DMS 273 (cell line): ENCODE measurements at regions not wholly inside any gene's neighbourhood (a gene's known extent, or its start where the extent isn't known, plus 50 kb on each side); places are given as distances from the start of the nearest gene placed in this dataset.
A peak's percentile ranks its signal among the peaks of the same experiment; 100 is the strongest.

Experiments used
- DNase-seq: peaks from one replicate; lab custom pipeline; 2025; ENCODE audit not compliant: unreplicated experiment; lab: John Stamatoyannopoulos, UW

GRCh38 chr13:97057176-97057575, 62.9 kb upstream of the OXGR1 start:
- no peak for DNase-seq

- peak; percentile 38 for DNase-seq
Measured at GRCh38 chr13:97058391-97058790, 64.1 kb upstream of the OXGR1 start.

DNA sequence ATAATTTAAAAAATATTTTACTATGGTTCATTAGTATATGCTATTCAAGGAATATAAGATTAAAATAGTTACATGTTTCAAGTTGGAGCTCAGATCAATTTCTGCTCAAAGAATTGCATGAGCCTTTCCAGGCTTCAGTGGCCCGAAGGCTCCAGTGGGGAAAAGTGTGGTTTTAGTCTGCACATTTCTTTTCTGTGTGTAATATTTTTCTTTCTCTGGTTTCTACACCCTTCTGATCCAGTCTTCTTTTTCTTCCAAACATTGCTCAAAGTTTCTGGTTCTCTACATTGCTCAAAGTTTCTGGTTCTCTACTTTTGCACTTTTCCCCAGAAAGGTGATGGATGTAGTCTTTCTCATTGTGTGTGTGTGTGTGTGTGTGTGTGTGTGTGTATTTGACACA, 64.7 kb upstream of the OXGR1 start:
- no peak for DNase-seq

- DNase-seq = no peak
Measured at GRCh38 chr13:97067017-97067895, 73.0 kb upstream of the OXGR1 start.

DNA sequence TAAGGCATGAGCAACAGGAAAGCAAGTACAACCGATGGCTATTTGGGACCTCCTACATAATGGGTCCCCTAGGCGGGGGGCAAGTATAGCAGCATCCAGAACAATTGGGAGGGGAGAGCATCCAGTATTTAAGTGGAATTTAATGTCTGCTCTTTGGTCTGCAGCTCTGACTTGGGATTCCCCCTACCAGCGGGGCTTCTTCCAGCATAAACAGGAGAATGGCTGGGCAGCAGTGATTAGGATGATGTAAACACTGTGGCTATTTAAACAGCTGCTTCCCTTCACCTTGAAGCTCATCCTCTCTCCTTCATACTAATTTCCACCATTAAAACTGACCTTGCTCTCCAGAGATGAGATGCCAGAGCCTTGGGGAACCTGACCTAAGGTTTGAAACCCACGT, 73.9 kb upstream of the OXGR1 start:
- no peak for DNase-seq

DNA sequence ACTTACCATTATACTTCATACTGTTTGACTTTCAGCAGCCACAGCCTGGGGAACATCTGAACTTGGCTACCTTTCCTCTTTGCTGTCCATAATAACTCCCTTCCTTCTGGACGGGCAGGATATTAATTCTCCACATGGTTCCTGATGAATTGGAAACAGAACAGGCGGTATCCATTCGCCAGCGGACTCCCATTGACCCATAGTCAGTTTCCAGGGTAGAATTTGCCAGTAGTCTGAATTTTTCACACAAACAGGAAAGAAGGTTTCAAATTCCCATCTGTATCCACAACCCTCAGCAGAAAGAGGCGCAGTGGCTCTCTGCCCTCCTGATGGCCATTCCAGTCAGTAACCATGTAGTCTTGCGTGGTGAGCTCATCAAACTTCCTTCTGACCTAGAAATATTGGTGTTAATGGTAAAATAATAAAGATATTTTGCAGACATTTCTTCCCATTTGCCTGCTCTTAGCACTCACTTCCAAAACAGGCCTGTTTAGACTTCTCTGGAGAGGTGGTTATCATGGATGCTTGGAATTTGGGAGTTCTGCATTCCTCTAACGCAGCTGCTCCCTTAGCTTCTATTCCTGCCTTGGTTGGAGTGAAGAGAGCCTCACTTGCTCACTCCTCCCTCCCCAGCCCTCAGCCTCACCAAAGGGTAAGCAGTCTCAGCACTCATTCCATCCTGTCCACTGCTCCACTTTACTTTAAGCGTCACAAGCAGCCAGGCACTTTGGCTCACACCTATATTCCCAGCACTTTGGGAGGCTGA, 75.0 kb upstream of the OXGR1 start:
- no peak for DNase-seq

DNA sequence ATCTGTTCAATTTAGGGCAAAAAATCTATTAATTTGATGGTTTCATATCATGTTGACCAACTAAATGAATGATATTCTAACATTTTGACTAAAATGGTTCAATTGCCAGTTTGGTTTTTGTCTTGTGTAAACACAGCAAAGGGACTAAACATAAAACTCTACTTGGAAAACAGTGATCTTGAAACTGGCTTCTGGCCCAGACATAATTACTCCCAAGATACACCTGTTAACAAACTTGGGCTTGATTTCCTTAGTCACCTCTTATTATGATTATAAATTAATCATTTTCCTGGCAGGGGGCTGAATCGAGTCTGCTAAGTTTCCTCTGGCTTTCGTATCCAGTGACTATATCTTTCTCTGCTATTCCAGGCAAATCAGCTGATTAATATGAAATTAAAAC, 78.0 kb upstream of the OXGR1 start:
- no peak for DNase-seq

GRCh38 chr13:97074618-97075017, 80.3 kb upstream of the OXGR1 start:
- DNase-seq = no peak

DNA sequence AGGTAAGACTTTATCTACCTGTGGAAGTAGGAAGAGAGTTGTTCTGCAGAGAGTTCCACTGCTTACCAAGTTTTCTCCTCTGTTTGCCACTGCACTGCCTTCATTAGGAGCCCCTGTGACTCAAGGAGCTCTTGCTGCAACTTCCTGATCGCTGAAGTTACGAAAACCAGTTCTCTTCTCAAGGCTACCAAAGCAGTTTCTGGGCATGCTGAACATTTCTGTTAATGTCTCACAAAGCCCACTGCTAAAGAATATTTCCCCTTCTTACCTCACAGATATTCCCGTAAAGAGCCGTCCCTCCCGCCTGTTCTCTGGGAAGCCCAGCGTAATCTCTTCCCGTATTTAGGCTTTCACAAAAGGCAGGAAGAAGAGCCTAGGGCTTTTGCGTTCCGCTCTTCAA, 82.6 kb upstream of the OXGR1 start:
- no peak for DNase-seq

DNA sequence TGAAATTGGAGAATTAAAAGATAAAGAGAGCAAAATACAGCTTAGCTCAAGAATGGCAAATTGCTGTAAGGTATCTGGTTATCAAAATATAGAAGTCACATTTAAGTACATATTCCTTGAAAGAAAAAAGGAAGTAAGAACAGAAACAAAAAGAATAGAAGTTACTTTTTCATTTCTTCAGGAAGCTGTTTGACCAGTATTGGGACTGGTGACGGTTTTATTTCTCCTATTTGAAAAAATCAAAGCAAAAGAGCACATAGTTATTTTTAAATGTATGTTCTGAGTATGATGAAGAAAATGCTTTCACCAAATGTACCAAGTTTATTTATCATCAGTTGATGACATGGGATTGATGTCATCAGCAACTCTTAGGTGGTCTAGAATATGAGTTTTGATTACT, 83.1 kb upstream of the OXGR1 start:
- no peak for DNase-seq

DNA sequence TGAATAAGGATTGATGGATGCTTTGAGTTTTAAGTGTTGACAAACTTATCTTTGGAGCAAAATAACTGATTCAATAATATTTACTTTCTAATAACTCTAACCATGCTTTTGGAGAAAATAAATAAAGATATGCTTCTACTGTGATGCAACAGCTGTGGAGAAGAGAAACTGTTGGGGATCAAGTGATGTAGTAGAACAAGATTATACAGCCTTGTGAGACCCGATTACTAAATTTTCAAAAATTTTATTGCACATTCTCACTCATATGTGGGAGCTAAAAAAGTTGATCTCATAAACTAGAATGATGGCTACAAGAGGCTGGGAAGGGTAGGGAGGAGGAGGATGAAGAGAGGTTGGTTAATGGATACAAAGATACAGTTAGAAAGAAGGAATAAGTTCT, 85.5 kb upstream of the OXGR1 start:
- no peak for DNase-seq

- no peak for DNase-seq
Measured at GRCh38 chr13:97082461-97083207, 88.4 kb upstream of the OXGR1 start.

- DNase-seq = no peak
Measured at GRCh38 chr13:97091196-97091595, 96.9 kb upstream of the OXGR1 start.

DNA sequence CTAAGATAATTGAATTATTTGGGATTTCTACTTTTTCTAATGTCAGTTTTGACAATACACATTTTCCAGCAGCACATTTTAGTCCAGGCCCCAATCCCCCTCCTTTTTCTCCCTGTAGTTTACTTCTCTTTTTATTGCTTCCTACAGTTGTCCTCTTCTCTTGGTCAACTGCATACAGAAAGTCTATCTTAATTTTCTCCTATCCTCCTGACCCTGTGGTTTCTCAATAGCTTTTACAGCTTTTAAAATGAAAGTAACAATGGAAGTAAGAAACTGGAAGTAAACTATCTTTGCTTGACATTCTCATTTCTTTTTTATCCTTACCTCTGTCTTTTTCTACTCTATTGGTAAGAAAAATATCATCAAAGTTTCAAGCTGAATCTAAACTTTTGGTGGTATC, 106.5 kb upstream of the OXGR1 start:
- DNase-seq = no peak

DNA sequence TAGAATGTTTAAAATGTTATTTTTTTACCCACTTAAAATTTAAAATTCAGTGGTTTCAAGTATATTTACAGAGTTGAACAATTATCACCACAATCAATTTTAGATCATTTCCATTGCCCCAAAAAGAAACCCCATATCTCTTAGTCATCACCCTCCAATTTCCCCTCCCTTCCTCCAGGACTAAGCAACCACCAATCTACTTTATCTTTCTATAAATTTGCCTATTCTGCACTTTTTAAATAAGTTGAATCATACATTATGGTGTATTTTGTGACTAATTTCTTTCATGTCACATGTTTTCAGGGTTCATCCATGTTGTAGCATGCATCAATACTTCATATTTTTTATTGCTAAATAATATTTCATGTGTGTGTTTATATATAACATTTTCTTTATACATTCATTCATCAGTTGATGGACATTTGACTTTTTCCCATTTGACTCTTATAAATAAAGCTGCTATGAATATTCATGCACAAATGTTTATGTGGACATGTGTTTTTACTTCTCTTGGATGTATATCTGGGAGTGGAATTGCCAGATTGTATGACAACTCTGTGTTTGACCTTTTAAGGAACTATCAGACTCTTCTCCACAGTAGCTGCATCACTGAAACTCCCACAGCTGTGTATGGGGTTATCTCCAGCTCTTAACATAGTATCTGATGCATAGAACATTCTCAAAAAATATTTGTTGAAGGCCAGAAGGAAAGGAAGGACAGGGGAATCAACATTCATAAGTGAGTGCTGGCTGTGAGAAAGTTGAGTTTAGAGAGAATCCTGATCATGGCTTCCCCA, 107.8 kb upstream of the OXGR1 start:
- DNase-seq = no peak

GRCh38 chr13:97106323-97106722, 112.0 kb upstream of the OXGR1 start:
- no peak for DNase-seq

DNA sequence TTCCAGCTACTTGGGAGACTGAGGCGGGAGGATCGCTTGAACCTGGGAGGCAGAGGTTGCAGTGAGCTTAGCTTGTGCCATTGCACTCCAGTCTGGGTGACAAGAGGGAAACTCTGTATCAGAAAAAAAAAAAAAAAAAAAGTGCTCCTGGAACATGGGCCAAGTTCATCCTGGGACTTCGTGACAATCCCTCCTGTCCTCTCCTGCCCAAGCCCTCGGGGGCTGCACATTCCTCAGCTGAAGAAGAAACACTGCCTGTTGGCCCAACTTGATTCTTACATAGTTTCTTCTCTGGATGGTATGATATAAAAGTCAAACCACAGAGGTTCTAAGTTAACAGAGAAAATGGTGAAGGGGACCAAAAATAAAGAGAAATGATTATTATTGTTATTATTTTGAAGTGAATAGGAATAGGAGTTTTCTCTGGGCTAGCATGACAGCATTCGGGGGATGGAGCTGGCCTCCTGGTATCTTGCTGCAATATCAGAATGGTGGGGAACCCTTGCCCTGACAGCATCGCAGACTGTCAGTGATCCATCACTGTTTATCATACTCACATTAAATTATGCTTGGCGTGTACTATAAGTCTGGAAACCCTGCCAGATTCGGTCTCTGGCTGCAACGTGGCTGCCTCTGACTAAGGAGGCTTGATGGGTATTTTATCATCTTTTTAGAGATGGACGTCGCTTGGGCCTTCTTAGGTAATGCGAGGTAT, 113.7 kb upstream of the OXGR1 start:
- no peak for DNase-seq

- DNase-seq = no peak
Measured at GRCh38 chr13:97108530-97108900, 113.6 kb upstream of the MBNL2 start.

DNA sequence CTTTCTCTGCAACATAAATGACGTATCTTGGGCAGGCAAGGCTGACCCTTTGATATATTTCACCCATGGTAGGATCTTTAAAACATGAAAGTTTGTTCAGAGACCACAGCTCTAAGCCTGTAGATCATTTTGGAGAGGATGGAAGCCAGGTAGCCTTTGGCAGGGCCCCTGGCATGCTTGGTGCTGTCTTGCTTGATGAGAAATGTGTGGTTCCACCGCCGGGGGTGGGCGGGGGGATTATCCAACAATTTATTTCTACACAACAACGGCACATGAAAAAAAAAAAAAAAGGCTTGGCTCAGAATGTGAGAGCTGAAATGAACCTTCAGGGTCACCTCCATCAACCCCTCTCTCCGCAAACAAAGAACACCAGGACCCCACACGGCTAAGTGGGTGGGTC, 112.9 kb upstream of the MBNL2 start:
- DNase-seq = no peak

DNA sequence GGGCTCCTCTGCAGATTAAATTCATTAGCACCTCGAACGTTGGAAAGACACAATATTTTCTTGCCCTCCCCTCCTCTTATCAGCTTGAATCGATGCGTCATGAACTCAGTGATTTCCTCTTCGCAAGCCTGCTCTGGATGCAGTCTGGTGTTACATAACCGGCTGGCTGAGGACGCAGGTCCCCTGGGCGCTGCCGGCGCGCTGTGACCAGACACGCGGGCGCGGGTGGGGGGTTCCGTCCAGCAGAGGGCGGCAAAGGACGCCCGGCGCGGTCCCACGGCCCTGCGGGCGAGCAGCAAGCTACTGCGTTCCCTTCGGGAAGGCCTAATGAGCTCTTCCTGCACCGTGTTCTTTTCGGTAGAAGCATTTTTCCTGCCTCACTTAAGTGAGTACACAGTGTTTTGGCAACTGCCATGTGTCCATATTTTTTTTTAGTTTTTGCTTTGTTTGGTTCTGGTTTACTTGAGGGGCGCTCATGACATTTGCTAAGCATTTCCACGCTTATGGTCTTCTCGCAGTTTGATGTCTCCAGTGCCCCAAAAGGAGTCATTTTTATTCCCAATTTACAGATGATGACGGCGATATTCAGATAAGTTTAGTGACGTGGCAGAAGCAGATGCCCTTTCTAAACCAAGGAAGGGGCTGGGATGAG, 112.2 kb upstream of the MBNL2 start:
- DNase-seq = peak; percentile 87
